HG02885 (cell line): ENCODE measurements at regions not wholly inside any gene's neighbourhood (a gene's known extent, or its start where the extent isn't known, plus 50 kb on each side); places are given as distances from the start of the nearest gene placed in this dataset.

Source experiments
- ATAC-seq: cut with Tn5 transposase; IDR thresholded peaks from one replicate; pipeline ENCODE4 v1.9.1; 2021; ENCODE audit warnings: mild to moderate bottlenecking; ENCODE audit not compliant: unreplicated experiment, poor library complexity

DNA sequence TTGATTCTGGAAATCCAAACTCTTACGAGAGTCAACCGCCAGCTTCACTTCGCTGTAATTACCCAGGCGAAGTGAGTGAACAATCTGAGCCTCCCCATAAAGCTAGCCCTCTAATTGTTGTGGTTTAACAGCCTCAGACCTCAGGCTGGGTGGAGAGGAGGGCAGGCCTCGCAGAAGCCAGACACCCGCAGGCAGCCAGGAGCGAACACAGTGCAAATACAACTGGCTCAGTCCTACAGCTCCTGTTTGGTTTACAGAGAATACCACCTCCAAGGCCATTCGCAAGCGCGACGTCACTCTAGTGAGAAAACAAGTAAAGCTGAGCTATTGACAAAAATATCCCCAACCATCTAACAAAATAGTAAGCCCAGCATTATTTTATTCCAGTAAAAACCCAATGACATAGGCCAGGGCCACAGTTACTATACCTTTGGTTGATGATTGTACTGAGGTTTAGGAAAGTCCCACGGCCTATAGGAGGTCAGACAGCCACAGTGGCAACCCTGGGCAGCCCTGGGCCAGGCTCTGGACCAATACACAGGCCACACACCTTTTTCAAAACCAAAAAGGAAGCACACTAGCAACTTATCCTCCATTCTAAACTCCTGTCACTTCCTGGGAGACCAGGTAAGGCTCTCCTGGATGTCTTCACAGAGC, 163.3 kb downstream of the ETS2 start:
- no peak for ATAC-seq

DNA sequence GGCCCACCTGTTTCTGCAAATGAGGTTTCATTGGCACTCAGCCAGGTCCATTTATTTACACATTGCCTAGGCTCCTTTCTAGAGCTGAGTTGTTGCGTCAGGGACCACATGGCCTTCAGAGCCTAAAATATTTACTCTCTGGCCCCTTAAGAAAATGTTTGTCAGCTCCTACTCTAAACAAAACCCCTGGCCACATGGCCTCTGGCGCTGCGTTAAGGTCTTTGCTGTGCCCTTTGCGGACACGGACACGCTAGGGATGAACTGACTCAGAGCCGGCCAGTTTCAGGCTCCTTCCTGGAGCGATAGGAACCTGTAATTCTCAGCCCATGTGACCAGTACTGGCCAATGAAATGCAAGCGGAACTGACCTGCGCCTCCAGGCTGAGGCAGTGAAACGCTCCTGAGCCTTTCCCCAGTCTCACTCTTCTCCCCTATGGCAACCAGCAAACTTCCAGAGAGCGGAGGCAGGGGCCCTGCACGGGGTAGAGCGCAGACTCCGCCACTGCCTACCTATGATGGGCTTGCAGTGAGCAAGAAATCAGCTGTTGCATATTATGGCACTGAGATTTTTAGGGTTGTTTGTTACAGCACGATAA, 160.3 kb downstream of the ETS2 start:
- ATAC-seq: no peak

DNA sequence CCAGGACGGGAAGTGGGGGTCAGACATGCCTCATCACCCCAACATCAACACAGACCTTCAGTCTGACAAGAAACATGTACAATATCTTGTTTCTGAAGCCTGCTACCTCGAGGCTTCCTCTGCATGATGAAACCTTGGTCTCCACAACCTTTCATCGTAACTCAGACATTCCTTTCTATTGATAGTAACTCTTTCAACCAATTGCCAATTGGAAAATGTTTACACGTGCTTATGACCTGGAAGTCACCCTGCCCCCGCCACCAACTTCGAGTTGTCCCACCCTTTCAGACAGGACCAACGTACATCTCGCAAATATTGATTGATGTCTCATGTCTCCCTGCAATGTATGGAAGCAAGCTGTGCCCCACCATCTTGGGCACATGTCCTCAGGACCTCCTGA, 159.5 kb downstream of the ETS2 start:
- no peak for ATAC-seq

DNA sequence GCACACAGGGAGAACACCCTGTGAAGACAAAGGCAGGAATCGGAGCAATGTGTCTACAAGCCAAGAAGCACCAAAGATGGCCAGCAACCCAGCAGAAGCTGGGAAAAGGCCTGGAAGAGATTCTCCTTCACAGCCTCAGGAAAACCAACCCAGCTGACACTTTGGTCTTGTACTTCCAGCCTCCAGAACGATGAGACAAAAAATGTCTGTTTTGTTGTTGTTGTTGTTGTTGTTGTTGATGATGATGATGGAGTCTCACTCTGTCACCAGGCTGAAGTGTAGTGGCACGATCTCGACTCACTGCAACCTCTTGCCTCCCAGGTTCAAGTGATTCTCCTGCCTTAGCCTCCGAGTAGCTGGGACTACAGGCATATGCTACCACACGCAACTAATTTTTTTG, 157.3 kb downstream of the ETS2 start:
- ATAC-seq: no peak

DNA sequence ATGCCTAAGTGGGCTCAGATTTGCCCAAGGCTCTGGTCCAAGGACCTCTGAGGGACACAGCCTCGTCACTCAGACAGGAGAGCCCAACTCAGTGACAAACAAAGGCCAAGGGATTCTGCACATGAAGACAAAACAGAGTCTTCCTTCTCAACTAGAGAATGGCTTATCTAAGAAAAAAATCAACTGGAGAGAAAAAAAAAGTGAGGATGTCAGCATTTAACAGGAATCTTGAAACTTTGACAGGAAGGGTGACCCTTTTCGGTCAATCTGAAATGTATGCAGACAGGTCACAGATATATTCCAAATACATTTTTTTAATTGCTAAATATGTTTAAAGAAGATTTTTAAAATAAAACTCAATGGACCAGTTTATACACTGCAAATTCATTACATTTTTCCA, 154.5 kb downstream of the ETS2 start:
- ATAC-seq: no peak

DNA sequence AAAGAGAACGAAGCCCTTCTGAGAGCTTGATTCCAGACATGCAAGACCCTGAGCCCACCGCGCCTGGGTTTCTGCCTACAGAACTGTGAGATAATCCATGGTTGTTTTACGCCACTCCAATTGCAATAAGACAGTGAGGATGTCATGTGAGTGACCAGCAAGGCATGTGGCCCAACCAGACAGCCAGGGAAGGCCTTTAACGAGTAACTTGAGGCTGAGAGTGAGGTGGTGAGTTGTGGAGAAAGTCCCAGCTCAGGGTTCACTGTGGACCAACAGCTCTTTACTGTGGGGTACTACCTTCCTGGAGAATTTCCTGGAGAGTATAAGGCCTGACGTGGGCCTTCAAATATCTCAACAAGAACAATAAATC, 153.9 kb downstream of the ETS2 start:
- no peak for ATAC-seq

DNA sequence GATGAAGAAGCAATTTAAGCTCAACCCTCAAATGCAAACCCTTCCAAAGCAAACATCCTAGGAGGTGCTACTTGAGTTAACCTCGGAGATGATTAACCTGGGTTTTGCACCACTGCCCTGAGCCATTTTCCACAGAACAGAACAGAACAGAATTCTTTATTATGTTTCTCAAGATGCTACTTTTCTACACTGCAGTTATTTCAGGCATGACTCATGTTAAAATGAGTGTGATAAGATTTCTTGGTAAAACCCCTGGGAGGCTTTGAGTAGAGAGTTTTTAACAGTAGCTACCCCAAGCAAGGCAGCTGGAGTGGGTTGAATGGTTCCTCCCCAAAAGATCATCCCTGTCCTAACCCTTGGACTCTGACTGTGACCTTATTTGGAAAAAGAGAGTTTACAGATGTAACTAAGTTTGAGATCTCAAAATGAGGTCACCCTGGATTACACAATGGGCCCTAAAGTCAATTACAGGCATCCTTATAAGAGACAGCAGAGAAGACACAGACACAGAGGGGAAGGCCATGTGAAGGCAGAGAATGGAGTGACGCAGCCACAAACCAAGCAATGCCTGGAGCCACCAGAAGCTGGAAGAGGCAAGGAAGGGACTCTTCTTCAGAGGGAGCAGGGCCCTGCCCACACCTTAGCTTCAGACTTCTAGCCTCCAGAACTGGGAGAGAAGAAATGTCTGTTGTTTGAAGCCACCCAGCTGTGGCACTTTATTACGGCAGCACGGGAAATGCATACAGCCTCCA, 153.4 kb downstream of the ETS2 start:
- no peak for ATAC-seq

DNA sequence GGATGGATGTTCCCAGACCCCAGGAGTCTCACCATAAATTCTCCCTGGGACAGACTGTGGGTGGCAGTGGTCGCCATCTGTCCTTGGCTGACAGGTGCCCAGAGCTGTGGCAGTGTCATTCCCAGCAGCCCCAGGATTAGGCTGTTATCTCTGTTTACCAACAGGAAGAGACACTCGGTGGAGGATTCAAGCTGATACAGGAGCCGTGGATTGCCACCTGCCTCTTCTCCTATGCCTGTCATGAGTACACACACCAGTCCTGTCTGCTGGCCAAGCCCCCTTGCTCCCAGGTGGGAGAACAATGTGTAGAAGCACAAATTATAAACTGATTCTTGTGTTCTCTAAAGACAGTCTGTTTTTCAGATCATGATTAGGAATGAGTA, 152.6 kb downstream of the ETS2 start:
- ATAC-seq: no peak

DNA sequence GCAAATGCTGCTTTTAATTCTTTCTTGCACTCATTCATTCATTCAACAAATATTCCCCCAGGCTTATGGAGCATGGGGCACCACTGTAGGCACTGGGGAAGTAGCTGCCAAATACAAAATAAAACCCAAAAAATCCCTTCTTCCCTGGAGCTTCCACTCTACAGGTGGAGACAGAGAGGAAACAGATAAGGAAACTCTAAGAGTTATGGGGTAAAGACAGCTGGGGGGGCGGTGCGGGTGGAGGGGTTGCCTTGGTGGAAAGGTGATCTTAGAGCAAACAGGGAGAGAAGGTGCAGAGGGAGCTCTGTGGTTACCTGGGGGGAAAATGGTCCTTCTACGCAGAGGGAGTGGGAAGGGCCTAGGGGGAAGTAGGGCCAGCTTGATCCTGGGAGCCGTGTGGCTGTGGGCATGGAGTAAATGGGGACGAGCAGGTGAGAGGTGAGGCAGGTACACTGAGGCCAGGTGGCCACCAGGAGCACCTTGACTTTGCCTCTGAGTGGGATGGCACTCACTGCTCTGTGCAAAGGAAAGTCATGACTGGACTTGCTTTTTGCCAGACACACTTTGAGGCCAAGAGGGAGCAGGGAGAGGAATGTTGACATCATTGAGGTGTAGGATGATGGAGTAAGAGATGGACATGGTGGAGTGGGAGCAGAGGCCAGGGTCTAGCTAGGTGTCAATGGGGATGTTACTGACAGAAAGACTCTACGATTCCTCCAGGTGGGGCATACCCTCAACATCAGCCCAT, 152.0 kb downstream of the ETS2 start:
- no peak for ATAC-seq

DNA sequence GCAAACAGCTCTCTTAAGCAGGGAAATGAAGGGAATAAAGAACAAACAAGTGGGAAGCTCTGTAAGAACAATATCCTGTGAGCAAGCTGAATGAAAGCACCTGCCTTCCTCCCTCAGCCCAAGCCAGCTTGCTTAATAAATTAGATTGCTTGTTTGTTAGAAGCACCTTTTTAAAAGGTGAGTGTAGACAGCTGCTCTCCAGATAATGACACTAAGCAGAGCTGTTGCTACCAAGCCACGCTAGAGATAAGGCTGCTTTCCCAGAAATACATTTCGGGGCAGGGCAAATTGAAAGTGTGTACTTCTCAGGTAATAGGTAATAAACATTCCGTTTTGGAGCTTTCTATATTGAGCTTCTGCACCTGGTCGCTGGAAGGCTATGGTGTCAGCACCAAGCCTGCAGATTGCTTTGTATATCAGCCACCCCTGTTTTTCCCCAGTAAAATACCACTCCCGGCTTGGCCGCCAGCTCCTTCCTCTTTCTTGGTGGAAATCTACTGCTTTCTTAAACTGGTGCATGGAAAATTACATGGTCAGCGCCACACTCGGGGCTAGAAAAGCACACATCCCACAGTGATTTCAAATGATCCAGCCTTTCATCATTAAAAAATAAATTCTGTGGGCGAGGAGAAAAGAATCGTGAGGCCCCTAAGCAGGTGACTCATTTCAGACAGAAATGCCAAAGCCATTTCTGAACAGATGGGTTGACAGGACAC, 151.3 kb downstream of the ETS2 start:
- ATAC-seq: no peak

DNA sequence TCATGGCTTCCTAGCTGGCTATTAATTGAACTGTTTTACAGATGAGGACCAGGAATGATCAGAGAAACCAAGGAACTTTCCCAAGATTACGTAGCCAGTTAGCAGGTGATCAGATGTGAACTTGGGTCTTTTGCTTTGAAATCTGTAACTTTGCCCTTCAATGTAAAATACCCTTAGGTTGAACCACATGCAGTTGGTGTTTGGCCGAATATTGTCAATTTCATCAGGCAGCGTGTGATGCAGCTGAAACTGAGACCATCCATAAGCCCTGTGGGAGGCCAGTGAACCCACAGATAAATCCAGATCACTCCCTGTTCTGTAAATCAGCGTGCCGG, 150.8 kb downstream of the ETS2 start:
- ATAC-seq: no peak

DNA sequence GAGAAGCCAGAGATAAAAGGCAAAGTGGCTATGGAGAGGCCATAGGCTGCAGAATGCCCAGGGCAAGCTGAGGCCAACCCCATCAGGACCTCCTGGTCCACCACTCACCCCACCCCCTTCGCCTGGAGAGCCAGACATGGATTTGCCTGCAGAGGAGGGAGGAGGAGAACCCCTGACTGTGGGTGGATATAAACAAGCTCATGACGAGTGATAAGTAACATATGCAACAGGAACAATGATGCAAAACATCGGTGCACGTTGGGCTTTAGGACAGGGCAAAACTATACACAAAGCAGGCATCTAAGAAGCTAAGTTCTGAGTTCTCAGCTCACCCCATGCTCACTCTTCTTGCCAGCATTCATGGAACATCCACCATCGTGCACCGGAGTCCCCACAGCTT, 150.3 kb downstream of the ETS2 start:
- ATAC-seq: no peak

DNA sequence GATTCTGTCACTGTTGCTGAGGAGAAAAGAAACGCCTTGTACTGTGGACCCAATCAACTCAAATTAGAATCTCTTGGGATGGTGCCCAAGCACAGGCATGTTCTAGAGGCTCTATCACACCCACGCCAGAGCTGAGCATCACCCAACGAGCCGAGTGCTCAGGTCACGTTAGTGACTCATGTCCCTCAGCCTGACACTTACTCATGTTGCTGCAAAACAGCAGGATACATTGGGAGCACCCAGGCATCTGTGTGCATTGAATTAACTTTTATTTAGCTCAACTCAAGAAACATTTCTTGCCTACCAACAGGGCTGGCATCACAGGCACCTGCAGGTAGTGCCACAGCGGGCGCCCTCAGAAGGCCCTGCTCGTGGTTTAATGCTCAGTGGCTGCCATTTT, 149.8 kb downstream of the ETS2 start:
- no peak for ATAC-seq

DNA sequence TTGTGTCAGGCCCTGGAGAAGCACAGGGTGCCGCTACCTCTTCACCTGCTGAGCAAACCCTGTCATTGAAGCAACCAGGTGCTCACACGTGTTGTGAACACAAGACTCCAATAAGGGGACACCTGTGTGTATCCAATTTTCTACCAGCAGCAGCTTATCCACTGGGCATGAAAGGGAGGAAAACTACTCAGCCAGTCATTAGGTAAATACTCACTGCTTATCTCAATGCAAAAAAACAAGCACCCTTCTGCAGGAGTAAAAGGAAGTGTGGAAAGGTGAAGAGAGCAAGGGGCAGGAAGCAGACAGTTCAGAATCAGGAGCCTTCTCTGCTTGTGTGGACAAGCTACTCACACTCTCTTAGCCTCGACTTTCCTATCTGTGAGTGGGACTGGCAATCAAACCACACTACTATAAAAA, 148.9 kb downstream of the ETS2 start:
- no peak for ATAC-seq

DNA sequence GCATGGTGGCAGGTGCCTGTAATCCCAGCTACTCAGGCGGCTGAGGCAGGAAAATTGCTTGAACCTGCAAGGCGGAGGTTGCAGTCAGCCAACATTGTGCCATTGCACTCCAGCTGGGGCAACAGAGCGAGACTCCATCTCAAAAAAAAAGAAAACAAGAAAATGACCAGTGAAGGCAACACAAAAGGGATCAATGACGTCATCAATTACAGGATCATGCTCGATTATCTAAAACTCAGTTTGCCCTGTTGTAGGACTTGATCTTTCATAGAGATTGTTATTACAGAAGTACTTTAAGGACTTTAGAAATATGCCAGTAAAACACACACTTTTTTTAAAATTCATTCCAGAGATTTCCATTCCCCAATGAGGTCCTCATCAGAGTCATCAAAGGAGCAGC, 147.8 kb downstream of the ETS2 start:
- ATAC-seq: no peak

DNA sequence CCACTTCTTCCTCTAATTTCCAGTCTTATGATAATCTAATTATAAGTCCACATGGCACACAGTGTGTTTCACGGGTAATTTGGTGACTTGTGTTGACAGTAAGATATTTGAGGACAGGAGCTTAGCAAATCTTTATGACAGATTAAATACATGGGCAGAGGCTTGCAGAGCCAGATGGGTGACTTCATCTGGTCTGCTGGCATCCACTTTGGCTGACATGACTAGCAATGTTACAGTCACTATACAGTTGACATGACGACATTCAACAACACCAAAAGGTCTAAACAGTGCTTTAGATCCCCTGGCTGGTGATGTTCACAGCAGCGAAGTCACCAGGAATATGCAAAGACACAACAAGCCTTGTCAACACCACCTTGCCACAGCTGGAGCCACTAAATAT, 147.2 kb downstream of the ETS2 start:
- no peak for ATAC-seq

DNA sequence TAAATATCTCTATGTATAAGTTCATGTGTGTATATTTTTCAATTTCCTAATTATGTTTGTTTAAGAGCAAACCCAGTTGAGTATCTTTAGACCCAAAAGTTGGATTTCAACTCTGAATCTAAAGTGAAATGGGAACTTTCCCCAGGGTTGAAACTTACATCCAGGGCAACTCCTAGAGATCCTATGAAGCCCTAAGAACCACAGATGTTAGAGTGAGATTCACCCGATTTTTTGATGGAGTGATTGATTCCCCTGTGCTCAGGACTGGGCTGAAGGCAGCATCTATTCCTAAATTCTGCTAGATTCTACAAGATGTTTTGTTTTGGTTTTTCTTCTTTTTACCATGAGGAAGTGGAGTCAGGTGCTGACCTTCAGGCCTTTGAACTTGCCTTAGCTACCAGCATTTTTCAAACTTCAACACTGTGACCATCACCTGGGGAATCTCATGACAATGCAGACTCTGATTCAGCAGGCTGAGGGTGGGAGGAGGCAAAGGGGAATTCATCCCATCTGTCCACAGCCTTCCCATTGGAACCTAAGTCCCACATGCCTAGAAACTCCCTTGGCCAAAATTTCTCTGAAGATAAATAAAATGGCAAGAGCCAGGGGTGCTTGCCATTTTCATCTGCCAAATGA, 145.5 kb downstream of the ETS2 start:
- no peak for ATAC-seq

DNA sequence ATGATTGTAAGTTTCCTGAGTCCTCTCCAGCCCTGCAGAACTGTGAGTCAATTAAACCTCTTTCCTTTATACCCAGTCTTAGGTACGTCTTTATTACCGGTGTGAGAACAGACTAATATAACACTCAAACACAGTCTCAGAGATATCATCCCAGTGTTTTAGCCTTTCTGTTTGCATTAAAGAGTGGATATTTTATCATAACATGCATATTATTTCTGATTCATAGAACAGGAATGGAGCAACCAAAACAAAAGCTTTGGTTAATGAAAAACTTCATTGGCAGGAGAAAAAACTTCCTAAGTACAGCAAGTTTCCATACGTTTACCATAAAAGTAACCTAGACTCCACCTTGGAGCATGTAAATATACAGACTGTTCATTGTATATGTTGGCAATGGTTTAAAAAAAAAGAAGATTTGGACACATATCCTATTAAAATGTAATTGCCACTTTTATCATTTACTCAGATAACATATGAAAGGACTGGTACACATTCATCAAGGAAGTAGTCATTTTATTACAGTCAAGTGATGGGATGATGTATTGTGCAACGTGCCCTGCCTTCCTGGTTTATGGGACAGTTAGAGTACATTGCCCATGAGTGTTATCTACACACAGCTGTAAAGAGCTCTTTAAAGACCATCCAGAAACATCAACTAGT, 144.8 kb downstream of the ETS2 start:
- ATAC-seq: no peak

DNA sequence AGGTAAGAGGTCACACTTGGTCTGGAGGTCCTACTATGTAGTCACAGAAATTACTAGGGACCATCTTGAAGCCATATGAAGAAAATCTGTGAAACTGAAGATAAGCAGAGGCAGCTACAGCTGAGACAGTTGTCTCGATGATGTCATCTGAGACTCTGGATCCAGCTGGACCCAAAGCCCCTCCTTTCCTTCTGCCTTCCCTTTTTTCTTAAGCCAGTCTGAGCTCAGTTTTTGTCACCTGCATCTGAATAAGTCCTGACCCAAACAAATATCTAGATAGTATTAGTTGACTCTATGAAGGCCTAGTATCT, 143.3 kb downstream of the ETS2 start:
- ATAC-seq: no peak
